Transverse colon (tissue), 4 donors: ENCODE measurements at regions not wholly inside any gene's neighbourhood (a gene's known extent, or its start where the extent isn't known, plus 50 kb on each side); places are given as distances from the start of the nearest gene placed in this dataset.

Source experiments
- DNase-seq: peaks from one replicate; pipeline ENCODE4 v3.0.0-alpha.2; 2019
- H3K27ac ChIP-seq, 4 donors: fragments of 200-600 bp; sonication (generic); 2 replicates each; pipeline ENCODE4 v1.5.1; 2016 to 2018; ENCODE audit warnings: inconsistent platforms in 4 of 4
- H3K27me3 ChIP-seq: fragments of 200-600 bp; sonication (generic); 2 replicates; pipeline ENCODE4 v1.5.1; 2017; ENCODE audit warnings: inconsistent platforms
- H3K36me3 ChIP-seq, 4 donors: fragments of 200-600 bp; sonication (generic); 2 replicates each; pipeline ENCODE4 v1.5.1; 2017 to 2019; ENCODE audit warnings: inconsistent platforms in 4 of 4
- H3K4me1 ChIP-seq, 4 donors: fragments of 200-600 bp; sonication (generic); 2 replicates each; pipeline ENCODE4 v1.5.1; 2017 to 2020; ENCODE audit warnings: inconsistent platforms in 4 of 4
- H3K4me3 ChIP-seq, 4 donors: fragments of 200-600 bp; sonication (generic); 1 replicate in 1 of 4; 2 replicates in 3 of 4; pipeline versions ENCODE4 v1.5.1 to v1.6.1; 2017 to 2019; ENCODE audit warnings: inconsistent platforms in 4 of 4
- H3K9me3 ChIP-seq, 2 donors: fragments of 200-600 bp; sonication (generic); 2 replicates each; pipeline ENCODE4 v1.5.1; 2017 to 2019; ENCODE audit warnings: inconsistent platforms in 2 of 2
- EP300 ChIP-seq: sonication (generic); formaldehyde crosslinking; IDR thresholded peaks from one replicate; pipeline ENCODE4 v1.6.1; 2017; ENCODE audit warnings: antibody characterized with exemption, low read depth
- POLR2A ChIP-seq: fragments of 450-650 bp; IDR thresholded peaks from one replicate; pipeline ENCODE4 v1.6.1; 2016; ENCODE audit warnings: antibody characterized with exemption, mild to moderate bottlenecking, moderate library complexity
- POLR2AphosphoS5 ChIP-seq, 3 donors: sonication (generic); formaldehyde crosslinking; IDR thresholded peaks; one replicate each; pipeline ENCODE4 v1.6.1; 2016; ENCODE audit warnings: antibody characterized with exemption in 3 of 3
- WGBS, 2 donors: methylation state at CpG; one replicate each; pipeline ENCODE4 v1.1.5; 2018; ENCODE audit warnings: low coverage in 1 of 2; 5-methylcytosine and 5-hydroxymethylcytosine counted together
- in situ Hi-C, 4 donors: fragments of 200-750 bp; cut with MboI; loops; one replicate each; pipeline versions ENCODE4 v1.15.0 to v1.15.1; 2017; ENCODE audit warnings: low sequenced_read_pairs in 3 of 4, low pct_ligation_motif_present in 1 of 4, low pct_unique_long_range_greater_than_20kb in 1 of 4
- intact Hi-C: fragments of 100-400 bp; cut with DNase I; formaldehyde crosslinking; loops from one replicate; pipeline ENCODE4 v1.15.1; 2023; ENCODE audit warnings: low total_unique reads
- TF ChIP-seq, protein P1 (sequence below), 5 experiments: fragments of 200-600 bp in 3 of 5; fragments of 450-650 bp in 2 of 5; sonication (generic) in 3 of 5; IDR thresholded peaks; 1 replicate in 2 of 5; 2 replicates in 3 of 5; pipeline ENCODE4 v1.5.1; 2016 to 2017; ENCODE audit warnings: antibody characterized with exemption in 5 of 5, inconsistent platforms in 3 of 5, mild to moderate bottlenecking in 2 of 5, moderate library complexity in 1 of 5

DNA sequence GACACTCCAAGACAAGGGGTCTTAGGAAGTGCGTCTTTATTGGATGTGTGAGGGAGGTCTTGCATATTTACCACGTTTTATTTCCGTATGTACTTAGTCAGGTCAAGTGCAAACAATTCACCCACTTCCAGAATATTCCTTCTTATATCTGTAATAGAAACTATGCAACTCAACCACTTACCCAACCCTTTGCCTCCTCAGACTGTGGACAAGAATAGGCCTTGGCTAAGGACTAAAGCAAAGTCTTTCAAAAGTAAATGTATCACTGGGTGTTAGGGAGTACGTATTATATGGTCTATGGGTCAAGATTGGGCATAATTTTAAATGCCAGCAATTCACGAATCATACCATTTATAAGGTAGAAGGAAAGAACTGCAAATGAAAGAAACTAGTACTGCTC, 484.8 kb downstream of the MBD2 start:
- Histone ChIP-seq H3K27ac (no peak overlapping the region), H3K4me1 (no peaks in the 10 kb centered on the region), H3K9me3 (no peaks in the 10 kb centered on the region), H3K36me3 (no peaks in the 10 kb centered on the region), H3K27me3 (no peaks in the 10 kb centered on the region), H3K4me3 (no peak overlapping the region)
- in situ Hi-C loops (no loop called here), intact Hi-C loops (no loop called here)
- DNase-seq, result no peak
- WGBS, 2 donors, result 67 to 89% methylated on average over 2 to 5 of the region's 5 CpGs
- TF ChIP-seq POLR2A (no peak), EP300 (no peak), POLR2AphosphoS5 (IDR thresholded peaks at IDR 0.05) (no peak)
- TF ChIP-seq, protein P1, sequence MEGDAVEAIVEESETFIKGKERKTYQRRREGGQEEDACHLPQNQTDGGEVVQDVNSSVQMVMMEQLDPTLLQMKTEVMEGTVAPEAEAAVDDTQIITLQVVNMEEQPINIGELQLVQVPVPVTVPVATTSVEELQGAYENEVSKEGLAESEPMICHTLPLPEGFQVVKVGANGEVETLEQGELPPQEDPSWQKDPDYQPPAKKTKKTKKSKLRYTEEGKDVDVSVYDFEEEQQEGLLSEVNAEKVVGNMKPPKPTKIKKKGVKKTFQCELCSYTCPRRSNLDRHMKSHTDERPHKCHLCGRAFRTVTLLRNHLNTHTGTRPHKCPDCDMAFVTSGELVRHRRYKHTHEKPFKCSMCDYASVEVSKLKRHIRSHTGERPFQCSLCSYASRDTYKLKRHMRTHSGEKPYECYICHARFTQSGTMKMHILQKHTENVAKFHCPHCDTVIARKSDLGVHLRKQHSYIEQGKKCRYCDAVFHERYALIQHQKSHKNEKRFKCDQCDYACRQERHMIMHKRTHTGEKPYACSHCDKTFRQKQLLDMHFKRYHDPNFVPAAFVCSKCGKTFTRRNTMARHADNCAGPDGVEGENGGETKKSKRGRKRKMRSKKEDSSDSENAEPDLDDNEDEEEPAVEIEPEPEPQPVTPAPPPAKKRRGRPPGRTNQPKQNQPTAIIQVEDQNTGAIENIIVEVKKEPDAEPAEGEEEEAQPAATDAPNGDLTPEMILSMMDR (IDR thresholded peaks at IDR 0.05), result no peak

DNA sequence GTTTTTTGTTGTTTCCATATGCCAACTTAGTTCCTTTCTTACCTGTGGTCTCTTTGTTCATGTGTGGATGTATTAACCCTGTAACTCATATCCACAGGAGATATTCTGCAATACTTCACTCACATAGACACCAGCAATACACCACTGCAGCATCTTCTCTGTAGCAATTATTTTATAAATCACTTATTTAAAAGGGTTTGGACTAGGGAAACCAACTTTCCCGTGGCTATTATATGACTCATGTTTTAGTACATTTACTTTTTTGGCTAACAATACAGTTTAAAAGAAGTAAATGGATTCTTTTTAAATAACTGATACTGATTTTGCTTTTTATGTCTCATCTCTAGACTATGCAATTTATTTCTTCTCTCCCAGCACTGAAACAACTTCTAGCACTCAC, 488.9 kb downstream of the MBD2 start:
- no peaks in the 10 kb centered on the region for H3K27me3 ChIP-seq
- H3K36me3 ChIP-seq, result no peaks in the 10 kb centered on the region
- no peaks in the 10 kb centered on the region for H3K4me1 ChIP-seq
- H3K27ac ChIP-seq, result no peak overlapping the region
- intact Hi-C loops, result no loop called here
- no peak overlapping the region for H3K4me3 ChIP-seq
- TF ChIP-seq EP300, result no peak
- TF ChIP-seq, protein P1 (IDR thresholded peaks at IDR 0.05), result no peak
- no peak for TF ChIP-seq POLR2A
- no peak for TF ChIP-seq POLR2AphosphoS5 (IDR thresholded peaks at IDR 0.05)
- DNase-seq, result no peak
- H3K9me3 ChIP-seq, result no peaks in the 10 kb centered on the region
- in situ Hi-C loops, result no loop called here
- 45 to 64% methylated on average over 1 of the region's 1 CpG for WGBS, 2 donors

DNA sequence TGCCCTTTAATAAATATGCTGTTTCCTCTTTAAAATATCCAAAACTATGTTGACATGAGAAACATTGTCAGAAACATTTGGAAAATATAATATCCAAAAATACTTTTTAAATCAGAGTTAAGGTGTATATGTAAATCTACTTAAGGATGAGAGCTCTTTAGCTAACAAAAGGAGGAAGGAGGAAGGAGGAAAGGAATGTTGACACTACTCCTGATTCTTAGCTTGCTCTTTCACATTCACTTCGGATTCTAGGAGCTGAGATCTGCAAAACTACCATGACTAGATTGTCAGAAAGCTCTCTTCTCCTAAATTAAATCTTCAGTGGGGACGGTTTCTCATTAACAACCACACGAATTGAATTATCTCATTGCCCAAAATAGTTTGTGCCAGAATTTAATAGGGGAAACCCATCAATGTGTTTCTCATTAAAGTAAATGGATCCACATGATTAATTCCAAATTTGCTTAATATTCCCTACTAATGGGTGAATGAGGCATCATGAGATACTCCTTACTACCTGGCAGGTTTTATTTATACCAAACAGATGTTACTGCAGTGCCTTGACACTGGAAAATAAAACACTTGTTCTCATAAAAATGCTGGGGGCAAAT, 509.1 kb downstream of the MBD2 start:
- in situ Hi-C loops, result no loop called here
- no peak for DNase-seq
- no peaks in the 10 kb centered on the region for H3K4me1 ChIP-seq
- H3K27me3 ChIP-seq, result no peaks in the 10 kb centered on the region
- no peaks in the 10 kb centered on the region for H3K36me3 ChIP-seq
- H3K27ac ChIP-seq, result no peak overlapping the region
- TF ChIP-seq, protein P1 (IDR thresholded peaks at IDR 0.05), result no peak
- TF ChIP-seq EP300 (no peak), POLR2AphosphoS5 (IDR thresholded peaks at IDR 0.05) (no peak), POLR2A (no peak)
- intact Hi-C loops, result no loop called here
- H3K4me3 ChIP-seq, result no peak overlapping the region
- no peaks in the 10 kb centered on the region for H3K9me3 ChIP-seq
- 27 to 38% methylated on average over 3 of the region's 3 CpGs for WGBS, 2 donors

DNA sequence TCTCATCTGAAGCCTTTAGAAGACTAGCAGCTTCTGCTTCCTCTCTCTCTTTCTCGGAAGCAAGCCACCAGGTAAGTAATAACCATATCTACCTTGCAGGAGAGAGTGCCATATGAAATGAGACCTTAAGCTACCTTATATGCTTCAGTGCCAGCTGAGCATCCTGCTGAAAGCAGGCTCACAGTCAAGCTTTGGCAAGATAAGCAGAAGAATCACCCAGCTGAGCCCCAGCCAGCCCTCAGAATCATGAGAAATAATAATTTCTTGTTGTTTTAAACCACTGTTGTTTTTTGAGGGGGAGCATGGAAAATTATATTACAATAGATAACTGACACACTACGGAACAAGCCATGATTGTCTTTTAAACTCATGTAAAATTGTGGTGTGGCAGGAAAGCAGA, 514.4 kb downstream of the MBD2 start:
- intact Hi-C loops, result no loop called here
- Histone ChIP-seq H3K27me3 (no peaks in the 10 kb centered on the region), H3K36me3 (no peaks in the 10 kb centered on the region), H3K4me3 (no peak overlapping the region), H3K27ac (no peak overlapping the region), H3K4me1 (no peaks in the 10 kb centered on the region), H3K9me3 (peaks cover 0 to 3% of the 10 kb centered on the region in 2 donors)
- no peak for TF ChIP-seq EP300
- TF ChIP-seq, protein P1 (IDR thresholded peaks at IDR 0.05), result no peak
- no peak for TF ChIP-seq POLR2AphosphoS5 (IDR thresholded peaks at IDR 0.05)
- TF ChIP-seq POLR2A, result no peak
- in situ Hi-C loops, result no loop called here
- WGBS, 2 donors, result 71 to 88% methylated on average over 2 of the region's 2 CpGs
- no peak for DNase-seq
